ENCODE measurements at regions not wholly inside any gene's neighbourhood (a gene's known extent, or its start where the extent isn't known, plus 50 kb on each side); places are given as distances from the start of the nearest gene placed in this dataset.

- no peak for TF ChIP-seq CTCF (IDR thresholded peaks at IDR 0.05; ENCODE audit: poor library complexity, severe bottlenecking)
- TF ChIP-seq REST (IDR thresholded peaks at IDR 0.05; ENCODE audit: borderline replicate concordance), result no peak
- no peak for TF ChIP-seq EZH2 (IDR thresholded peaks at IDR 0.05; ENCODE audit: borderline replicate concordance, insufficient read depth, low read length, poor library complexity, severe bottlenecking)
- TF ChIP-seq MXI1 (conservative IDR thresholded peaks at IDR 0.05; ENCODE audit: poor library complexity, severe bottlenecking), result no peak
- no peak for TF ChIP-seq POLR2AphosphoS5 (IDR thresholded peaks at IDR 0.05)
- TF ChIP-seq TAF1 (IDR thresholded peaks at IDR 0.05; ENCODE audit: low read depth), result no peak
- TF ChIP-seq EP300 (conservative IDR thresholded peaks at IDR 0.05; ENCODE audit: poor library complexity, severe bottlenecking), result no peak
These were observed 64.6 kb upstream of the C1orf21 start for GRCh38 chr1:184322253-184322652.

Data from neural cell (in vitro differentiated cells).